ENCODE measurements at regions not wholly inside any gene's neighbourhood (a gene's known extent, or its start where the extent isn't known, plus 50 kb on each side); places are given as distances from the start of the nearest gene placed in this dataset.

DNA sequence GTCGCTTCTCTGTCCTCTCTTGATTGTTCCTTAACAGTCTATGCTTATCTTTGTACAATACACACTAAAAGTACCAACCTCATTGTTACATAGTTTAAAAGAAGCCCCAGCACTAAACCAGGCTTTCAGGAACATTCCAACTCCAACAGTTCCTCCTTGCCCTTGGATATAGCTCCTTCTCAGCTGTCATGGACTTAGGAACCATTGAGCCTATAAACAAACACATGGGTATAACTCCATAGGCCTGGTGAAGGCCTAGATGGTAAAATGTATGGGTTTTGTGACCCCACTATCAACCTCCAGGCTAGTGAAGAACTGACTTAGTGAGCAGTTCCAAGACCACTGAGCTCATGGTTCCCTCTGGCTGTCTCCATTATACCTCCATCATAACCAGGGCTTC, 74.8 kb upstream of the SLC39A10 start:
- TF ChIP-seq, protein P1, sequence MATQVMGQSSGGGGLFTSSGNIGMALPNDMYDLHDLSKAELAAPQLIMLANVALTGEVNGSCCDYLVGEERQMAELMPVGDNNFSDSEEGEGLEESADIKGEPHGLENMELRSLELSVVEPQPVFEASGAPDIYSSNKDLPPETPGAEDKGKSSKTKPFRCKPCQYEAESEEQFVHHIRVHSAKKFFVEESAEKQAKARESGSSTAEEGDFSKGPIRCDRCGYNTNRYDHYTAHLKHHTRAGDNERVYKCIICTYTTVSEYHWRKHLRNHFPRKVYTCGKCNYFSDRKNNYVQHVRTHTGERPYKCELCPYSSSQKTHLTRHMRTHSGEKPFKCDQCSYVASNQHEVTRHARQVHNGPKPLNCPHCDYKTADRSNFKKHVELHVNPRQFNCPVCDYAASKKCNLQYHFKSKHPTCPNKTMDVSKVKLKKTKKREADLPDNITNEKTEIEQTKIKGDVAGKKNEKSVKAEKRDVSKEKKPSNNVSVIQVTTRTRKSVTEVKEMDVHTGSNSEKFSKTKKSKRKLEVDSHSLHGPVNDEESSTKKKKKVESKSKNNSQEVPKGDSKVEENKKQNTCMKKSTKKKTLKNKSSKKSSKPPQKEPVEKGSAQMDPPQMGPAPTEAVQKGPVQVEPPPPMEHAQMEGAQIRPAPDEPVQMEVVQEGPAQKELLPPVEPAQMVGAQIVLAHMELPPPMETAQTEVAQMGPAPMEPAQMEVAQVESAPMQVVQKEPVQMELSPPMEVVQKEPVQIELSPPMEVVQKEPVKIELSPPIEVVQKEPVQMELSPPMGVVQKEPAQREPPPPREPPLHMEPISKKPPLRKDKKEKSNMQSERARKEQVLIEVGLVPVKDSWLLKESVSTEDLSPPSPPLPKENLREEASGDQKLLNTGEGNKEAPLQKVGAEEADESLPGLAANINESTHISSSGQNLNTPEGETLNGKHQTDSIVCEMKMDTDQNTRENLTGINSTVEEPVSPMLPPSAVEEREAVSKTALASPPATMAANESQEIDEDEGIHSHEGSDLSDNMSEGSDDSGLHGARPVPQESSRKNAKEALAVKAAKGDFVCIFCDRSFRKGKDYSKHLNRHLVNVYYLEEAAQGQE (IDR thresholded peaks at IDR 0.05; ENCODE audit: low read depth) = no peak
- TF ChIP-seq TCF7L2 (IDR thresholded peaks at IDR 0.05; ENCODE audit: borderline replicate concordance, extremely low read depth, insufficient read depth, insufficient read length) (no peak), CBX3 (IDR thresholded peaks at IDR 0.05; ENCODE audit: low read depth) (no peak), SIN3A (IDR thresholded peaks at IDR 0.05; ENCODE audit: low read depth) (no peak), EZH2phosphoT487 (IDR thresholded peaks at IDR 0.05; ENCODE audit: borderline replicate concordance) (no peak), YY1 (IDR thresholded peaks at IDR 0.05; ENCODE audit: extremely low read depth, insufficient replicate concordance, low read depth, low read length) (no peak), RAD21 (IDR thresholded peaks at IDR 0.05; ENCODE audit: low read depth) (no peak), POLR2AphosphoS5 (IDR thresholded peaks at IDR 0.05; ENCODE audit: low read depth, low read length) (no peak)
- TF ChIP-seq, protein P2, sequence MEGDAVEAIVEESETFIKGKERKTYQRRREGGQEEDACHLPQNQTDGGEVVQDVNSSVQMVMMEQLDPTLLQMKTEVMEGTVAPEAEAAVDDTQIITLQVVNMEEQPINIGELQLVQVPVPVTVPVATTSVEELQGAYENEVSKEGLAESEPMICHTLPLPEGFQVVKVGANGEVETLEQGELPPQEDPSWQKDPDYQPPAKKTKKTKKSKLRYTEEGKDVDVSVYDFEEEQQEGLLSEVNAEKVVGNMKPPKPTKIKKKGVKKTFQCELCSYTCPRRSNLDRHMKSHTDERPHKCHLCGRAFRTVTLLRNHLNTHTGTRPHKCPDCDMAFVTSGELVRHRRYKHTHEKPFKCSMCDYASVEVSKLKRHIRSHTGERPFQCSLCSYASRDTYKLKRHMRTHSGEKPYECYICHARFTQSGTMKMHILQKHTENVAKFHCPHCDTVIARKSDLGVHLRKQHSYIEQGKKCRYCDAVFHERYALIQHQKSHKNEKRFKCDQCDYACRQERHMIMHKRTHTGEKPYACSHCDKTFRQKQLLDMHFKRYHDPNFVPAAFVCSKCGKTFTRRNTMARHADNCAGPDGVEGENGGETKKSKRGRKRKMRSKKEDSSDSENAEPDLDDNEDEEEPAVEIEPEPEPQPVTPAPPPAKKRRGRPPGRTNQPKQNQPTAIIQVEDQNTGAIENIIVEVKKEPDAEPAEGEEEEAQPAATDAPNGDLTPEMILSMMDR (IDR thresholded peaks at IDR 0.05 in 2 of 3, conservative IDR thresholded peaks at IDR 0.05 in 1 of 3; ENCODE audit: borderline replicate concordance in 1 of 3, insufficient read depth in 1 of 3, low read depth in 2 of 3, low read length in 2 of 3) = no peak
- TF ChIP-seq, protein P3, sequence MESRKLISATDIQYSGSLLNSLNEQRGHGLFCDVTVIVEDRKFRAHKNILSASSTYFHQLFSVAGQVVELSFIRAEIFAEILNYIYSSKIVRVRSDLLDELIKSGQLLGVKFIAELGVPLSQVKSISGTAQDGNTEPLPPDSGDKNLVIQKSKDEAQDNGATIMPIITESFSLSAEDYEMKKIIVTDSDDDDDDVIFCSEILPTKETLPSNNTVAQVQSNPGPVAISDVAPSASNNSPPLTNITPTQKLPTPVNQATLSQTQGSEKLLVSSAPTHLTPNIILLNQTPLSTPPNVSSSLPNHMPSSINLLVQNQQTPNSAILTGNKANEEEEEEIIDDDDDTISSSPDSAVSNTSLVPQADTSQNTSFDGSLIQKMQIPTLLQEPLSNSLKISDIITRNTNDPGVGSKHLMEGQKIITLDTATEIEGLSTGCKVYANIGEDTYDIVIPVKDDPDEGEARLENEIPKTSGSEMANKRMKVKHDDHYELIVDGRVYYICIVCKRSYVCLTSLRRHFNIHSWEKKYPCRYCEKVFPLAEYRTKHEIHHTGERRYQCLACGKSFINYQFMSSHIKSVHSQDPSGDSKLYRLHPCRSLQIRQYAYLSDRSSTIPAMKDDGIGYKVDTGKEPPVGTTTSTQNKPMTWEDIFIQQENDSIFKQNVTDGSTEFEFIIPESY (IDR thresholded peaks at IDR 0.05; ENCODE audit: extremely low read depth, insufficient replicate concordance, low read length) = no peak

Measured in HCT116 (cell line).